ENCODE measurements at regions not wholly inside any gene's neighbourhood (a gene's known extent, or its start where the extent isn't known, plus 50 kb on each side); places are given as distances from the start of the nearest gene placed in this dataset.
"Not testable (repeated sequence)": the region's sequence is repeated elsewhere in the genome, so short reads cannot be mapped to it uniquely, and the experiment has no call there.

GRCh38 chr13:64482373-64482772, 2747.8 kb downstream of the PCDH9 start:
- ChIA-PET POLR2A (no interaction called here), CTCF (no interaction called here)
- no peak for DNase-seq (ENCODE audit: extremely low spot score)
- TF ChIP-seq, protein P1, sequence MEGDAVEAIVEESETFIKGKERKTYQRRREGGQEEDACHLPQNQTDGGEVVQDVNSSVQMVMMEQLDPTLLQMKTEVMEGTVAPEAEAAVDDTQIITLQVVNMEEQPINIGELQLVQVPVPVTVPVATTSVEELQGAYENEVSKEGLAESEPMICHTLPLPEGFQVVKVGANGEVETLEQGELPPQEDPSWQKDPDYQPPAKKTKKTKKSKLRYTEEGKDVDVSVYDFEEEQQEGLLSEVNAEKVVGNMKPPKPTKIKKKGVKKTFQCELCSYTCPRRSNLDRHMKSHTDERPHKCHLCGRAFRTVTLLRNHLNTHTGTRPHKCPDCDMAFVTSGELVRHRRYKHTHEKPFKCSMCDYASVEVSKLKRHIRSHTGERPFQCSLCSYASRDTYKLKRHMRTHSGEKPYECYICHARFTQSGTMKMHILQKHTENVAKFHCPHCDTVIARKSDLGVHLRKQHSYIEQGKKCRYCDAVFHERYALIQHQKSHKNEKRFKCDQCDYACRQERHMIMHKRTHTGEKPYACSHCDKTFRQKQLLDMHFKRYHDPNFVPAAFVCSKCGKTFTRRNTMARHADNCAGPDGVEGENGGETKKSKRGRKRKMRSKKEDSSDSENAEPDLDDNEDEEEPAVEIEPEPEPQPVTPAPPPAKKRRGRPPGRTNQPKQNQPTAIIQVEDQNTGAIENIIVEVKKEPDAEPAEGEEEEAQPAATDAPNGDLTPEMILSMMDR (IDR thresholded peaks at IDR 0.05; ENCODE audit: control extremely low read depth, extremely low read depth, low read depth, missing control alignments): no peak

GRCh38 chr13:64480672-64481071, 2749.5 kb downstream of the PCDH9 start:
- TF ChIP-seq, protein P1 (IDR thresholded peaks at IDR 0.05; ENCODE audit: control extremely low read depth, extremely low read depth, low read depth, missing control alignments): no peak
- CTCF ChIA-PET: no interaction called here
- POLR2A ChIA-PET: no interaction called here

DNA sequence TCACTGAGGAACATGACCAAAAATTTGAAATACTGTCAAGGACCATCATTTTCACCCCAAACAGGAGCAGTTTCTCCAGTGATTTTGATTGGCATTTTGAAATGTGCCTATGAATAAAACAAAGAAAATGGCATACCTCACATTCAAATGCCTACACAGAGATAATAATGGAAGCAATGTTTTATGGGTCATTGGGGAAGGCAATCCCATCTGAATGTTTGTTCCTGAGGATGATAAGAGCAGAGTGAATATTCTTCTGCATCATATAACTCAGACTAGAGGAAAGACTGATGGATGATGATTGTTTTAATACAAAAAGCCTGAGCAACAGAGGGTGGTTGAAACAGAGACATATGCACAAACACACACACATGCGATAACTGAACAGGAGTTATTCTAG, 2749.9 kb downstream of the PCDH9 start:
- POLR2A ChIA-PET: no interaction called here
- TF ChIP-seq, protein P1 (IDR thresholded peaks at IDR 0.05; ENCODE audit: control extremely low read depth, extremely low read depth, low read depth, missing control alignments): no peak
- DNase-seq (ENCODE audit: extremely low spot score): no peak
- CTCF ChIA-PET: no interaction called here

More at GRCh38 chr13:64480672-64481071, 2749.5 kb downstream of the PCDH9 start:
- DNase-seq (ENCODE audit: extremely low spot score): no peak

- TF ChIP-seq, protein P1 (IDR thresholded peaks at IDR 0.05; ENCODE audit: control extremely low read depth, extremely low read depth, low read depth, missing control alignments): no peak
- no peak for DNase-seq (ENCODE audit: extremely low spot score)
- CTCF ChIA-PET: no interaction called here
- POLR2A ChIA-PET: no interaction called here
These were observed 2753.0 kb downstream of the PCDH9 start for GRCh38 chr13:64477146-64477545.

DNA sequence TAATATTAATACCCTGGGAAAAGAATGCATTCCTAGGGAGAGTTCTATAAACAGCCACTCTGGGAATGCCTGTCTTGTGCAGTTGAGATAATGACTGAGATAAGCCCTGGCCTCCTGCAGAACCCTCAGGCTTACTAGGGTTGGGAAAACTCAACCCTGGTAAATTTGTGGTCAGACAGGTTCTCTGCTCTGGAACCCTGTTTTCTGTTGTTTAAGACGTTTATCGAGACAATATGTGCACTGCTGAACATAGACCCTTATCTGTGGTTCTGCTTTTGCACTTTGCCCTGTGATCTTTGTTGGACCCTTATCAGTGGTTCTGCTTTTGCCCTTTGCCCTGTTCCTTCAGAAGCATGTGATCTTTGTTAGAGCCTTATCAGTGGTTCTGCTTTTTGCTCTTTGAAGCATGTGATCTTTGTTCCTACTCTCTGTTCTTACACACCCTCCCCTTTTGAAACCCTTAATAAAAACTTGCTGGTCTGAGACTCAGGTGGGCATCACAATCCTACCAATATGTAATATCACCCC, 2754.0 kb downstream of the PCDH9 start:
- POLR2A ChIA-PET; DNase-seq (ENCODE audit: extremely low spot score); CTCF ChIA-PET: not testable (repeated sequence)

- CTCF ChIA-PET: interaction anchor here (1.1 to 1.4 kb wide), 2 partner anchors 14 kb away, joined by 3 to 4 read pairs; no protein-coding TSS in a partner anchor
- POLR2A ChIA-PET: no interaction called here
- DNase-seq (ENCODE audit: extremely low spot score): no peak
- TF ChIP-seq, protein P1 (IDR thresholded peaks at IDR 0.05; ENCODE audit: control extremely low read depth, extremely low read depth, low read depth, missing control alignments): no peak
These were observed 2758.2 kb downstream of the PCDH9 start for GRCh38 chr13:64471916-64472315.

- CTCF ChIA-PET: no interaction called here
- DNase-seq (ENCODE audit: extremely low spot score): no peak
- TF ChIP-seq, protein P1 (IDR thresholded peaks at IDR 0.05; ENCODE audit: control extremely low read depth, extremely low read depth, low read depth, missing control alignments): no peak
- POLR2A ChIA-PET: no interaction called here
These were observed 2759.4 kb downstream of the PCDH9 start for GRCh38 chr13:64470751-64471150.
